T-helper 2 cell treated with Interferon-gamma antibody and Interleukin-4, amounts not matched to agents 5 μg/mL and 100 μg/mL, for 36 hours (primary cell): ENCODE measurements at regions not wholly inside any gene's neighbourhood (a gene's known extent, or its start where the extent isn't known, plus 50 kb on each side); places are given as distances from the start of the nearest gene placed in this dataset.

ENCODE experiments used
- DNase-seq: peaks from one replicate; pipeline ENCODE4 v3.0.0; 2021; ENCODE audit warnings: low spot score
- H3K27ac Mint-ChIP-seq: one replicate; pipeline ENCODE4 v1.8.0; 2021; ENCODE audit warnings: mild to moderate bottlenecking, mixed read lengths
- H3K27me3 Mint-ChIP-seq: one replicate; pipeline ENCODE4 v1.8.0; 2021; ENCODE audit warnings: low read depth, mixed read lengths
- H3K36me3 Mint-ChIP-seq: one replicate; pipeline ENCODE4 v1.8.0; 2021; ENCODE audit warnings: low read depth, mixed read lengths
- H3K4me1 Mint-ChIP-seq: one replicate; pipeline ENCODE4 v1.8.0; 2021; ENCODE audit warnings: low read depth, mixed read lengths
- H3K4me3 Mint-ChIP-seq: one replicate; pipeline ENCODE4 v1.8.0; 2022; ENCODE audit warnings: mild to moderate bottlenecking, moderate library complexity, mixed read lengths
- H3K9me3 Mint-ChIP-seq: one replicate; pipeline ENCODE4 v1.8.0; 2021; ENCODE audit warnings: mixed read lengths

GRCh38 chr3:170709046-170709445, 123.2 kb upstream of the SLC7A14 start:
- Mint-ChIP-seq H3K27ac (no peak overlapping the region), H3K4me3 (no peak overlapping the region), H3K4me1 (no peaks in the 10 kb centered on the region), H3K9me3 (peaks cover 22% of the 10 kb centered on the region), H3K36me3 (no peaks in the 10 kb centered on the region), H3K27me3 (peaks cover 2% of the 10 kb centered on the region)
- no peak for DNase-seq

- H3K36me3 Mint-ChIP-seq, result no peaks in the 10 kb centered on the region
- DNase-seq, result no peak
- peaks cover 2% of the 10 kb centered on the region for H3K27me3 Mint-ChIP-seq
- H3K4me3 Mint-ChIP-seq, result no peak overlapping the region
- H3K4me1 Mint-ChIP-seq, result no peaks in the 10 kb centered on the region
- H3K9me3 Mint-ChIP-seq, result peaks cover 22% of the 10 kb centered on the region
- H3K27ac Mint-ChIP-seq, result no peak overlapping the region
Measured at GRCh38 chr3:170707899-170708298, 122.0 kb upstream of the SLC7A14 start.

- no peak for DNase-seq
- Mint-ChIP-seq H3K9me3 (peaks cover 10% of the 10 kb centered on the region), H3K36me3 (no peaks in the 10 kb centered on the region), H3K27me3 (peaks cover 2% of the 10 kb centered on the region), H3K27ac (no peak overlapping the region), H3K4me3 (no peak overlapping the region), H3K4me1 (no peaks in the 10 kb centered on the region)
Measured at GRCh38 chr3:170705131-170705530, 119.3 kb upstream of the SLC7A14 start.

GRCh38 chr3:170703121-170703588, 117.3 kb upstream of the SLC7A14 start:
- Mint-ChIP-seq H3K27ac (no peak overlapping the region), H3K27me3 (peaks cover 2% of the 10 kb centered on the region), H3K4me1 (no peaks in the 10 kb centered on the region), H3K4me3 (no peak overlapping the region), H3K9me3 (no peaks in the 10 kb centered on the region), H3K36me3 (no peaks in the 10 kb centered on the region)
- DNase-seq, result no peak

- no peak overlapping the region for H3K4me3 Mint-ChIP-seq
- H3K9me3 Mint-ChIP-seq, result no peaks in the 10 kb centered on the region
- no peak overlapping the region for H3K27ac Mint-ChIP-seq
- H3K27me3 Mint-ChIP-seq, result no peaks in the 10 kb centered on the region
- no peak for DNase-seq
- H3K4me1 Mint-ChIP-seq, result peaks cover 2% of the 10 kb centered on the region
- no peaks in the 10 kb centered on the region for H3K36me3 Mint-ChIP-seq
Measured at GRCh38 chr3:170701696-170702678, 116.1 kb upstream of the SLC7A14 start.

GRCh38 chr3:170700054-170700404, 114.2 kb upstream of the SLC7A14 start:
- Mint-ChIP-seq H3K36me3 (no peaks in the 10 kb centered on the region), H3K9me3 (no peaks in the 10 kb centered on the region), H3K4me3 (no peak overlapping the region), H3K27ac (no peak overlapping the region), H3K27me3 (no peaks in the 10 kb centered on the region), H3K4me1 (peaks cover 2% of the 10 kb centered on the region)
- no peak for DNase-seq

GRCh38 chr3:170699158-170700053, 113.5 kb upstream of the SLC7A14 start:
- H3K4me3 Mint-ChIP-seq, result no peak overlapping the region
- DNase-seq, result no peak
- no peaks in the 10 kb centered on the region for H3K27me3 Mint-ChIP-seq
- peaks cover 2% of the 10 kb centered on the region for H3K4me1 Mint-ChIP-seq
- H3K27ac Mint-ChIP-seq, result no peak overlapping the region
- H3K9me3 Mint-ChIP-seq, result no peaks in the 10 kb centered on the region
- no peaks in the 10 kb centered on the region for H3K36me3 Mint-ChIP-seq

GRCh38 chr3:170697908-170698307, 112.0 kb upstream of the SLC7A14 start:
- DNase-seq, result no peak
- H3K9me3 Mint-ChIP-seq, result no peaks in the 10 kb centered on the region
- no peak overlapping the region for H3K27ac Mint-ChIP-seq
- no peak overlapping the region for H3K4me3 Mint-ChIP-seq
- H3K27me3 Mint-ChIP-seq, result no peaks in the 10 kb centered on the region
- peaks cover 2% of the 10 kb centered on the region for H3K4me1 Mint-ChIP-seq
- H3K36me3 Mint-ChIP-seq, result no peaks in the 10 kb centered on the region

GRCh38 chr3:170697131-170697530, 111.3 kb upstream of the SLC7A14 start:
- peak; percentile 30 for DNase-seq
- H3K27ac Mint-ChIP-seq, result no peak overlapping the region
- no peaks in the 10 kb centered on the region for H3K9me3 Mint-ChIP-seq
- peaks cover 2% of the 10 kb centered on the region for H3K4me1 Mint-ChIP-seq
- H3K4me3 Mint-ChIP-seq, result no peak overlapping the region
- H3K27me3 Mint-ChIP-seq, result no peaks in the 10 kb centered on the region
- H3K36me3 Mint-ChIP-seq, result no peaks in the 10 kb centered on the region

GRCh38 chr3:170695486-170696064, 109.7 kb upstream of the SLC7A14 start:
- Mint-ChIP-seq H3K36me3 (no peaks in the 10 kb centered on the region), H3K4me3 (no peak overlapping the region), H3K27ac (no peak overlapping the region), H3K4me1 (peaks cover 2% of the 10 kb centered on the region), H3K27me3 (no peaks in the 10 kb centered on the region), H3K9me3 (no peaks in the 10 kb centered on the region)
- no peak for DNase-seq

- no peak overlapping the region for H3K4me3 Mint-ChIP-seq
- H3K27me3 Mint-ChIP-seq, result no peaks in the 10 kb centered on the region
Measured at GRCh38 chr3:170692720-170693119, 106.8 kb upstream of the SLC7A14 start.

GRCh38 chr3:170690661-170690981, 104.7 kb upstream of the SLC7A14 start:
- Mint-ChIP-seq H3K4me3 (no peak overlapping the region), H3K27ac (no peak overlapping the region), H3K9me3 (no peaks in the 10 kb centered on the region), H3K4me1 (no peaks in the 10 kb centered on the region), H3K36me3 (no peaks in the 10 kb centered on the region), H3K27me3 (no peaks in the 10 kb centered on the region)
- no peak for DNase-seq

More at GRCh38 chr3:170692720-170693119, 106.8 kb upstream of the SLC7A14 start:
- Mint-ChIP-seq H3K27ac (no peak overlapping the region), H3K9me3 (no peaks in the 10 kb centered on the region), H3K4me1 (peaks cover 2% of the 10 kb centered on the region), H3K36me3 (no peaks in the 10 kb centered on the region)
- no peak for DNase-seq

- Mint-ChIP-seq H3K9me3 (no peaks in the 10 kb centered on the region), H3K36me3 (no peaks in the 10 kb centered on the region), H3K4me1 (no peaks in the 10 kb centered on the region), H3K4me3 (no peak overlapping the region), H3K27me3 (no peaks in the 10 kb centered on the region), H3K27ac (no peak overlapping the region)
- DNase-seq, result peak; percentile 17
Measured at GRCh38 chr3:170689893-170690660, 104.2 kb upstream of the SLC7A14 start.
